NCI-H2227 (cell line): ENCODE measurements at regions not wholly inside any gene's neighbourhood (a gene's known extent, or its start where the extent isn't known, plus 50 kb on each side); places are given as distances from the start of the nearest gene placed in this dataset.
"Not testable (repeated sequence)": the region's sequence is repeated elsewhere in the genome, so short reads cannot be mapped to it uniquely, and the experiment has no call there.

ENCODE experiments used
- DNase-seq: peaks from one replicate; lab custom pipeline; 2025; ENCODE audit not compliant: unreplicated experiment; lab: John Stamatoyannopoulos, UW

- no peak for DNase-seq
Measured at GRCh38 chr12:131591136-131591535, 119.8 kb upstream of the SFSWAP start.

- no peak for DNase-seq
Measured at GRCh38 chr12:131591714-131592709, 118.9 kb upstream of the SFSWAP start.

- no peak for DNase-seq
Measured at GRCh38 chr12:131592972-131593371, 117.9 kb upstream of the SFSWAP start.

- no peak for DNase-seq
Measured at GRCh38 chr12:131593406-131593805, 117.5 kb upstream of the SFSWAP start.

- DNase-seq = no peak
Measured at GRCh38 chr12:131596115-131596514, 114.8 kb upstream of the SFSWAP start.

GRCh38 chr12:131597333-131597732, 113.6 kb upstream of the SFSWAP start:
- peak; percentile 27 for DNase-seq

- DNase-seq = no peak
Measured at GRCh38 chr12:131598717-131599116, 112.2 kb upstream of the SFSWAP start.

- DNase-seq = peak; percentile 47
Measured at GRCh38 chr12:131599190-131600159, 111.4 kb upstream of the SFSWAP start.

- DNase-seq = peak; percentile 47
Measured at GRCh38 chr12:131600160-131600532, 110.7 kb upstream of the SFSWAP start.

- not testable (repeated sequence) for DNase-seq
Measured at GRCh38 chr12:131601499-131601898, 109.4 kb upstream of the SFSWAP start.

GRCh38 chr12:131603106-131603938, 107.6 kb upstream of the SFSWAP start:
- no peak for DNase-seq

GRCh38 chr12:131603939-131604795, 106.7 kb upstream of the SFSWAP start:
- no peak for DNase-seq

GRCh38 chr12:131604859-131605258, 106.0 kb upstream of the SFSWAP start:
- no peak for DNase-seq

- no peak for DNase-seq
Measured at GRCh38 chr12:131605304-131605829, 105.5 kb upstream of the SFSWAP start.

GRCh38 chr12:131606218-131606901, 104.5 kb upstream of the SFSWAP start:
- DNase-seq = no peak

- DNase-seq = no peak
Measured at GRCh38 chr12:131607658-131608447, 103.0 kb upstream of the SFSWAP start.

GRCh38 chr12:131608740-131609690, 101.9 kb upstream of the SFSWAP start:
- DNase-seq = no peak
